NCI-H146 treated with DMSO at 0.1 percent for 48 hours (cell line): ENCODE measurements at regions not wholly inside any gene's neighbourhood (a gene's known extent, or its start where the extent isn't known, plus 50 kb on each side); places are given as distances from the start of the nearest gene placed in this dataset.
"Not testable (repeated sequence)": the region's sequence is repeated elsewhere in the genome, so short reads cannot be mapped to it uniquely, and the experiment has no call there.

Experiments
- DNase-seq: peaks from one replicate; lab custom pipeline; 2025; ENCODE audit not compliant: unreplicated experiment; lab: John Stamatoyannopoulos, UW

DNA sequence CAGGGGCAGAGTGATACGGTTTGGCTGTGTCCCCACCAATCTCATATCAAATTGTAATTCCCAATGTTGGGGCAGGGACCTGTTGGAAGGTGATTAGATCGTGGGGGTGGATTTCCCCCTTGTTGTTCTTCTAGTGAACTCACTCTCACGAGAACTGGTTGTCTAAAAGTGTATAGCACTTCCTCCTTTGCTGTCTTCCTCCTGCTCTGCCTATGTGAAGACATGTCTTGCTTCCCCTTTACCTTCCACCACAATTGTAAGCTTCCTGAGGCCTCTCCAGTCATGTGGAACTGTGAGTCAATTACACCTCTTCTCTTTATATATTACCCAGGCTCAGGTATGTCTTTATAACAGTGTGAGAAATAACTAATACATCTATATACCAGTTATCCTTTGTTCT lies 706.4 kb upstream of the KLHL1 start:
- DNase-seq: no peak

DNA sequence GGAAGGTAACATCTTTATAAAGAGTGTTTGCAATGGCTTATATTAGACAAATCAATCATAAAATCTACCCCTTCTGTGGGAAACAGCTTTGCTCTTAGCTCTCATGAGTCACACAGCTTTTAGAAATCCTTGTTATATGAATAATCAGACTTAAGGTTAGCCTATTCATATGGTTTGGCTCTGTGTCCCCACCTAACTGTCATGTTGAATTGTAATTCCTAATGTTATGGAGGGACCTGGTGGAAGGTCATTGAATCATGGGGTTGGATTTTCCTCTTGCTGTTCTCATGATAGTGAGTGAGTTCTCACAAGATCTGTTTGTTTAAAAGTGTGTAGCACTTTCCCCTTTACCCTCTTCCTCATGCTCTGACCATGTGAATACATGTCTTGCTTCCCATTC lies 704.2 kb upstream of the KLHL1 start:
- DNase-seq: no peak

DNA sequence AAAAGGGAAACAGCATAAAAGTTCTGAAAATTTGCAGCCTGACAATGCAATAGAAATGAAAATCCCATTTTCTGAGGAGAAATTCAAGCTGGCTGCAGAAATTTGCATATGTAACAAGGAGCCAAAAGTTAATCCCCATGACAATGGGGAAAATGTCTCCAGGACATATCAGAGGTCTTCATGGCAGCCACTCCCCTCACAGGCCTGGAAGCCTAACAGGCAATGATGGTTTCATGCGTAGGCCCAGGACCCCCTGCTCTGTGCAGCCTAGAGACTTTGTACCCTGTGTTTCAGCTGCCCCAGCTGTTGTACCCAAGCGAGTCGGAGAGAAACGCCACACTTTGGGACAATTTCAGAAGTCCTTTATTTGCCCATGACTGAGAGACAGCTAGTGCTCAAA lies 701.3 kb upstream of the KLHL1 start:
- DNase-seq: no peak

DNA sequence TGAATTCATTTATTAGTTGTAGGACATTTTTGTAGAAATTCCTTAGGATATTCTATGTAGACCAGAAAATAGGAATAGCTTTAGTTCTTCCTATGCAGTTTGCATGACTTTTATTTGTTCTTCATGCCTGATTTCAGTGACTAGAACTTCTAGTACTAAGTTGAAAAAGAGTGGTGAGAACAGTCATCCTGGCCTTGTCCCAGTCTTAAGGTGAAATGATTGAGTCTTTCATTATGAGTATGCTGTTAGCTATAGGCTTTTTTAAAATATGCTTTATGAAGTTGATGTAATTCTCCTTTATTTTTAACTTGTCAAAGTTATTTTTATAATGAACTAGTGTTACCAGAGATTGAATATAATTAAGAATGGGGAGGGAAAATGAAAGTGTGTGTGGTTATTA lies 690.1 kb upstream of the KLHL1 start:
- no peak for DNase-seq

DNA sequence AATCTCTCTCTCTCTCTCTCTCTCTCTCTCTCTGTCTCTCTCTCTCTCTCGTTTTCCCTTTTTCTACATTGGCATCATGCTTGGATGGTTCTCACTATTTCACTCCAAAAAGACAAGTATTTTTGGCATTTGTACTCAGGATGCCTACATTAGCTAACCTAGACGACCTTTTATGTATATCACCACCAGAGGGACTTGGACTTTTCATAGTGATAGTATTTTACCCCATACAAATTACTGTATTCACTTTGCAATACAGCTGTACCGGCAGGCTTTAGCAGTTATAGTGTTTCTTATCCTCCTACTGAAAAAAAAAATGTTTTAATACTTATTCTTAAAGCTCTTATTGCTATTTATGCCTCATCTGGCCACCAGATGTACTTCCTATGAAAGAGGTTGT lies 687.2 kb upstream of the KLHL1 start:
- DNase-seq: no peak

DNA sequence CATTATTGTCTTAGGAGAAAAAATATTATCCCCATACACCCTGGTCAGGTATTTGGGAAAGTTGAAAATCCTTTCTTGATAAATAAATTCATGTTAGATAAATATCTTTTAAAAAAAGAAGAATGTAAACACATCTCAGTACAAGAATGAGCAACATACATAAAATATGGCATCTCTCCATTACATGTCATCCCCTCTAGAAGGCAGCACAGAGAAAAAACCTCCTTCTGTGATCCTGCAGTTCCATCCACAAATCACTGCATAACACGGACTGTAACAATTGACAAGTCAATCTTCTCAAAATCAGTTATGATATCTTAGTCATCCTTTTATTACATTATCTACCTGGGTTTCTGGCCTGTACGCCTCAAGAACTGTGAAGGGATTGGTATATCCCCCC lies 683.9 kb upstream of the KLHL1 start:
- no peak for DNase-seq

DNA sequence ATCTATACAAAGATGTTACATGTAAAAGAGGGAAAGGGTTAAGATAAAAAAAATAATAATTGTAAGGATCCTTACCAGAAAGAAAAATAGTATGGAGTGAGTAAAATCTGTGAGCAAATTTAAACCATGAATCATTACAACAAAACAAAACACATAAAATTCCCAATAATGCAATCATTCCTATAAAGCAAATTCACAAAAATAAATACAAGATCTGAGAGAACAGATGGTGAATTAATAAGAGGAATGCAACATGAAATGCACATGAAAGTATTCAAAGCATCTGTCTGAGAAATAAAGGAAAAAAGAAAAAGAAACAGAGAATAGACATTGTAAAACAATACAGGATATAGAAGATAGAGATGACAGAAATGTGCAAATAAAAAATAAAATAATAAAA lies 681.5 kb upstream of the KLHL1 start:
- DNase-seq: no peak

DNA sequence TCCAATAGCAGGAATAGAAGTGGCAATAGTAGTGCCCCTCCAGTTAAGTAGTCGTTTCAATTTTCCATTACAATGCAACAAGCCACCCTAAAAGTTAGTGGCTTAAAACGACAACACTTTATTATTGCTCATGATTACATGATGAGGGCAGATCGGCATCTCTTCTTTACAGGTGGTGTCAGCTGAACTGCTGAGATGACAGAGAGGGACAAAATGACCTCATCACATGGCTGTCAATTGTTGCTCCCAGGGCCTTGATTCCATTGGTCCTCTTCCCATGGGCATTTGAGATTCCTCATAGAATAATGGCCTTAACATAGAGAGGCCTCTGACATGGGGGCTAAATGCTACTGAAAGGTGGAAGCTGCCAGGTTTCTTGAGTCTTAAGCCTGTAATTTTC lies 679.8 kb upstream of the KLHL1 start:
- peak; percentile 90 for DNase-seq

DNA sequence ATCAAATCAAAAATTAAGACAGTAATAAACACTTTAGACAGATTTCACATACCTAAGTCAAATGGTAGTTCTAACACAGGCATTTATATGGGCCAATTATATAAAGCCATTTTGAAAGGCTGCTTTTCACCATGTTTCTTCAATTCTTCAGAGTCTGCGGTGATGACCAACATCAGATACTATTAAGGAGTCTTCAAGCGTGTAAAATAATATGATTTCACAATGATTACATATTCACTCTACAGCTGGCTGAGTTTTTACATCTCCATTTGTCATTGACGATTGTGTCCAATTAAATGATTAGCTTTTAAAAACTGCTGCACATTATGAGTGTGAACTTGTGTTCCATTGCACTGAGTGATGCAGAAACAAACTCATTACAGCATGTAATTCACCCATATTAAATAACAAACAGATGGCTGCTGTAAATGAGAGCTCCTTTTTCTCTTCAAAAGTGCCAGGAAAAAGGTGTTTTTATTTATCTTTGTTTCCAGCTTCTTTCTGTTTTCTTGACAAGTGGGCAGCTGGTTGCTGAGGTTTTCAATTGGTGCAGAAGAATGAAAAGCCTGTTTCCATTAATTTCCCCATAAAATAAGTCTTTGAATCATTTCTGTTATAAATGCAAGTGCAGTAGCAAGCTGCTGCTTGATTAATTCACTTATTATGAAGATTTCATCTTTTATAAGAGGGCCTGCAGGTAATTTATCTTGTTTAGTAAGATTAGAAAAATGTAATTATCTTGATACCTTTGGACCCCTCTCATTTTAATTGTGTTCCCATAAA lies 676.1 kb upstream of the KLHL1 start:
- peak; percentile 30 for DNase-seq

DNA sequence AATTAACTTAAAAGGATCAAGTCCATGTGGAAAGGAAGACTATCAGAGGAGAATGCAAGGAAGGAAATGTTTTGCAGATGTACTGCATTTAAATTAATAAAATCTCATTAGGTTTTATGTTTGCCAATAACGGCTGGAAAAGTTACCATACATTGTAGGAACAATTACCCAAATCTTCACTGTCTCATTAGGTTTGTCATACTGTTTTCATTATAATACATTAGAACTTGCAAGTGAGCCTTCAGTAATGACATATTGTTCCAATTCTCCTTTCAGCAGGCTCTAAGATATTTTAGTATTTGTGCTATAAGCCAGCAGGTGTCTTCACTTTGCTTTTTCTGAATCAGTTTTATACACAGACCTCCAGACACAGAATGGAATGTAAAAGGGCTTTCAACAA lies 661.6 kb upstream of the KLHL1 start:
- DNase-seq: no peak

DNA sequence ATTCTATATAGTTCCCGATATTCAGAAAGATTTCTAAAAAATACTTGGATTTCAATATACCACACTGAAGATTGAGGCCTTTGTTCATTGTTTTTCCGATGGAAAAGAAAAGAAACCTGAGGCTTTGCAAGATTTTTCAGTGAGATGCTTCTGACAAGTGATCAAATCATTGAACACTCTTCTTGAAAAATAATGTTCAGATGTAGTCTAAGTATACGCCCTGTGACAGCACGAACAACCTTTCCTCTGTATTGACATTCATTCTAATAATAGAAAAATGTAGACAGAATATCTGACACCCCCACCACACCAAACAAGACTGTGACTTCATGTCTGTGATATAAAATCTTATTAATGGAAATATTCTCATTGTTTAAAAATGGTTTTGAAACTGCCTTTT lies 650.7 kb upstream of the KLHL1 start:
- no peak for DNase-seq

DNA sequence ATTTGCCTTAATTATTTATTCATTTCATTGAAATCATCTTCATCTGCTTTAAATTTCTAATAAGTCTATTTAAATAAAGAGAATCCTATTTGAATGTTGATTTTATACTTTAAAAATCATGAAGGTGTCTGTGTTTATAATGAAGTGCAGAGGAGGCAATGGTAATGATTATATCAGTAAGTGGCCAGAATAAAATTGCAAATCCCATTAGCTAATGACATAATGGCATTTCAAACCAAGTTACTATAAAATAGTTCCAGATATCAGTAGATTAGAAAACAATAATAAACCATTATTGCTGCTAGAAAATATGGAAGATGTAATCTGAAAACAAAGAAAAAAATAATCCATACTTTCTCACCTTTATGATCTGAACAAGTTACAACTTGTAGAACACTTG lies 647.8 kb upstream of the KLHL1 start:
- DNase-seq: no peak

DNA sequence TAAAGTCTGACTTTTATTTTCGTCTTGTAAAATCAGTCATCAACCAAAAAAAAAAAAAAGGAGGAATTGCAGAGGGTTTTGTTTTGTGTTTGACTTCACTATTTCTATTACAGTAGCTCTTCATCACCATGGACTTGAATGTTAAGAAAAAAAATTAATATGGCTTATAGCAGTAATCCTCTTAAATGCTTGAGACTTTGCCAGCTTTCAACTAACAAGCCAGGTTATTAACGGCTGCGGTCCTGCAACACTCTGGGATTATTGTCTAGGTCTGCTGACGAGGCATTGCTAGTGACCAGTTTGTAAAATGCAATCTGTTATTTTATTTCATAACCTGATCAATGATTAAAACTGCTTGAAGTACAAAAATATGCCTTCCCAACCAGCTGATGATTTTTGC lies 647.2 kb upstream of the KLHL1 start:
- DNase-seq: no peak

DNA sequence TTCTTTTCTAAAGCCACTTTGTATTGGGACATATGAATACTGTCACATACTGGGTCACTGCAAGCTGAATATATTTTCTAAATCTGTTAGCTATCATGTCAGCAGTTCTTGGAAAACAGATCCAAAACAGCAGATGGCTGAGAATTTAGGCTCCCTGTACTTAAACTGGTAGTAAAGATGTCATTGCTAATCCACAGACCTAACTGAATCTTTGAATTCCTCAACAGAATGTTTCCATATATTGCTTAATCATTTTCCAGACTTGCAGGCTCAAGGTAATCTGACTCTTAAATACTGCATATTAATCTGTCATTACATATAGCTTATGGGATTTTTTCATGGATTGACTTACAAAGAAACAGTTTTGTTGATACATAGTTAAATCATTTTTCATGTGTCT lies 639.0 kb upstream of the KLHL1 start:
- DNase-seq: no peak

DNA sequence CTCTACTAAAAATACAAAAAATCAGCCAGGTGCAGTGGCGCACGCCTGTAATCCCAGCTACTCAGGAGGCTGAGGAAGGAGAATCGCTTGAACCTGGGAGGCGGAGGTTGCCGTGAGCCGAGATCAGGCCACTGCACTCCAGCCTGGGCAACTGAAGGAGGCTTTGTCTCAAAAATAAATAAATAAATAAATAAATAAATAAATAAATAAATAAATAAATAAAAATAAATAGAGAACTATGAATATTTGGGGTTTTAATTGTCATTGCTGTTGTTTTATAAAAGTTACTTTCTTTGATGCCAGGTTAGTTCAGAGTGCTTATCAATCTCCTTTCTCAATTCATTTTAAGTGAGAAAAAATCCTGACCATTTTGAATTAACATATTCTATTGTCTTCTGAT lies 638.2 kb upstream of the KLHL1 start:
- not testable (repeated sequence) for DNase-seq

DNA sequence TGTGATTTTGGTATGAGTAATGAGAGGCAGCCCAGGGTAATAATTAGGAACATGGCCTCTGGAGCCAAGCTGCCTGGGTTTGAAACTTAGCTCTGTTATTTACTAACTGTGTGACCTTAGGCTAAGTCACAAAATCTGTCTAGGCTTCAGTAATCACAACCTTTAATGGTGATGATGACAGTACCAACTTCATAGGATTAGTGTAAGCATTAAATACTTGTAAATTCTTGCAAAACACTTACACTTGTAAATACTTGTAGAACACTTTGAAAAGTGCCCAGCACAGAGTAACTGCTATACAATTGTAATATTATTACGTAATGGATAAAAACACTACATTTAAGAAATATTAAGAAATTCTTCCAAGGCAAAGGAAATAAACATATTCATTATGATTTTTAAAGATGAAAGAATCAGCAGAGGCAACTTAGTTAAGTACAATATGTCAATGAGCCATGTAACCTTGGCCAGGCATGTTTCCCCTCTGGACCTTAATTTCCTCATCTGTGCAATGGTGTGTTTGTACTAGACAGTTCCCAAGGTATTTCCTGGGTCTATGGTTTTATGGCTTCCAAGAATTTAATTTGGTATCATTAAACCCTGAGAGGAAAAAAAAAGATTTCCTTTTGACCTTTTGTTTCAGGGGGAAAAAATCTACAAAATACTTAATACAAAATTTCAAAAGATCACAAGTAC lies 628.5 kb upstream of the KLHL1 start:
- DNase-seq: no peak

DNA sequence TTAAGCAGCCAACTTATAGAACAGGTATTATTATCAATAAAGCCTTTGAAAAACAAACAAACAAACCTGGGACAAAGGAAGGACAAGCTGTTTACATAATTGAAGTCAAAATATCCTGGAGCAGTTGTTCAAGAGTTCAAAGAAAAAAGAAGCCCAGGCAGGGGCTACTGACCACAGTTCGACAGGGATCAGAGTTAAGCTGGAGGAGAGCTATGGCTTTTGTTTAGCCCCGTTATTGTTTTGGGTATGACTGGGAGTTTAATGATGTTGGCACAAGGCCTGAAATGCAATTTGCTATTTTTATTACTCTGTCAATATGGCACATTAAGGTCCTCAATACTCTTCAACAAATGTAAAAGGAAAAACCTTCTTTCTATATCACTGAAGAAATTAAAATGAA lies 624.4 kb upstream of the KLHL1 start:
- peak; percentile 94 for DNase-seq

DNA sequence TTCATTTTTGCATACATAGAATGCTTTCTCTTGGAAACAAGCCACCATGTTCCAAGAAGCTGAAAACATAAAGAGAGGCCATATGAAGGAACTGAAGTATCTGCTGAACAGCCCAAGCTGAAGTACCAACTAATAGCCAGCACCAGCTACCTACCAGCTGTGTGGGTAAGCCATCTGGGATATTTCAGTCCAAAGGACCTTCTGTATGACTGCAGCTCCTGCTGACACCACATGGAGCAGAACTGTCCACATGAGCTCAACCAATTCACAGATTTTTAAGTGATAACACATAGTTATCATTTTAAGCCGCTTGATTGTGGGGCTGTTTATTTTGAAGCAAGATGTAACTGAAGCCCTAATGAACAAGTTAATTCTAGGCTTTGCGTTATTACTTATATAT lies 621.1 kb upstream of the KLHL1 start:
- DNase-seq: no peak

DNA sequence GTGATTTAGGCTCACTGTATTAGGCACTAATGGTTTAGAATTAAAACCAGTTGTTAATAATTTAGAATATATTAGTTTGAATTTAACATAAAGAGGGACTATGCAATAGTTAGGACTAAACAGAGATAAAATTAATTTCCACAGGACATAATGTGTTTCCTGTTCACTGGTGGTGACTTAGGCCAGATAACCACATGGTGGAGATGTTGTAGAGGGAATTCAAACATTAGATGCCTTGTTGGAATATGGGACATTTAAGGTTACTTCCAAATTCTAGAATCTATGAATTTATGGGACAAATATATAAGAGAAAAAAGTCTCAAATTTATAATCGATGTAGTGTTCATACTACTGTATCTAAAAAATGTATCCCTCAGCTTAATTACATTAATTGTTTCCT lies 615.5 kb upstream of the KLHL1 start:
- DNase-seq: peak; percentile 69

DNA sequence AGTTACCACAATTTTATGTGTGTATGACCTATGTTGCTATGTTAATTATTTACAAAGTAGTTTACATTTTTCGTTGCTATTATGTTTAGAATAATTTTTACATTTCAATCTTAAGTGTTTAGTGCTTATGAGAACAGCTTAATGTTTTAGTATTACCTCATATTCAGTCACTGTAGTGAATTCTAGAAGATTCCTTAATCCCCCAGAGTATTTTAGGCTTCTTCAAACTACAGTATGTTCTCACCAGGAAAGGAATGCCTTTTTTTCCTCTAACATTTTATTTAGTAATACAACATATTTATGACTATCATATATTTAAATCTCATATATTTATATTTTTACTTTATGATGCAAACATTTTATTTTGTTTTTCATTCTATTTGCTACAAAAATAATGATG lies 612.1 kb upstream of the KLHL1 start:
- no peak for DNase-seq

DNA sequence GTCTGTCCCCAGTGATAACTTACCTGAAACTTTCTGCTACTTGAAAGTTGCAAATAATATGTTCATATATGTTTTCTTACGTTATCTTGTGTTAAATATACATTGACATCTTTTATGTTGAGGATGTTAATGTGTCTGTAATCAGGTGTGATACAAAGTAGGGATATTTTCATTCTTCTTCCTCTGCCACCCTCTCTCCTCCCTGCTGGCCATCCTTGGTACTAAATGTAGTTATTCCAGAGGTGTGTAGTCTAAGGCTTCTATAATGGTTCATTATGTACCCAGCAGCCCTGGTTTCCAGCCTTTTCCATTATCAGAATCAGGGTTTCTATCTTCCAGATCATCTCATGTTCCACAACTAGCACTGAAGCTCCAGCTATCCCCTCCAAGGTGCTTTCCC lies 606.7 kb upstream of the KLHL1 start:
- no peak for DNase-seq

DNA sequence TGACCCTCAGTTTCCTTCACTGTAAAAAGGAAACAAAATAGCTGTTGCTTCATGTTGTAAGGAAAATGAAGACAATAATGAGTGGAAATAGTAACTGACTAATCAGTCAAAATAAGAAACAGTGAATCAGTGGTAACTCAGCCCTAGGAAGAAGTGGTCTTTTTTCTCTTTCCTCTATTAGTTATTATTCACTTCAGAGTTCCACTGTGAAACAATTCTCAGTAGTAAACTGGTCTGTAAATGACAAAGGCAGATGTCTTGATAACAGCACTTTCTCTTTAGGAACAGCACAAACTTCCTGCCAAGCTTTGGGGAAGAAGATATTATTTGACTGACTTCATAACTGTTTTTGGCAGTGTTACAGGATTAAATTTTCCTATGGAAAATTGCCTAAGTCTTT lies 600.5 kb upstream of the KLHL1 start:
- DNase-seq: no peak

DNA sequence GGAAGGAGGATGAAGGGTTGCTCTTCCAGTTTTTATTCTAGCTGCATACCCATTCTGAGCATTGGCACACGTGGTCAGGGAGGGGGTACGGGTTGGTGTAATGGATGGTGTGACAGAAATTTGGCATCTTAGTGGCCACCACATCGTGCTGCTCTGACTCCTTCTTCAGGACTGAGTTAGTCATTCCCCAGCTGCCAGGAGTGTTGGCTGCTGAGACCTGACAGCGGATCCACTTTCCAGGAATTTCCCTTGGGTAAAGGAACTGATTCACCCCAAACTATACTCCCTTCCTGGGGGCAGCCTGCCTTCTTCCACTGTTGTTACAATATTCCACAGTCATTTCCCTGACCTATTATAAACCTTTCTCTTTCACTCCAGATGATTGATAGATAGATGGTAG lies 595.5 kb upstream of the KLHL1 start:
- no peak for DNase-seq
